Keratinocyte (primary cell): ENCODE measurements at regions not wholly inside any gene's neighbourhood (a gene's known extent, or its start where the extent isn't known, plus 50 kb on each side); places are given as distances from the start of the nearest gene placed in this dataset.

ENCODE experiments used
- DNase-seq: peaks from one replicate; pipeline ENCODE4 v3.0.0-alpha.2; 2011; ENCODE audit warnings: low read depth, missing footprints, low spot score
- FAIRE-seq: peaks from 2 replicates; lab custom pipeline; 2011; peaks lifted over from hg19 to GRCh38; lab: Jason Lieb, UNC
- H2AFZ ChIP-seq: 2 replicates; pipeline ENCODE4 v1.6.0; 2012; ENCODE audit warnings: low read length, control low read depth, inconsistent platforms; ENCODE audit not compliant: control insufficient read depth
- H3K27ac ChIP-seq: 2 replicates; pipeline ENCODE4 v1.5.1; 2011; ENCODE audit warnings: low read length; ENCODE audit not compliant: control insufficient read depth, insufficient read depth
- H3K27me3 ChIP-seq: 3 replicates; pipeline ENCODE4 v1.6.0; 2011; ENCODE audit warnings: low read length; ENCODE audit not compliant: control insufficient read depth, insufficient read depth; ENCODE audit errors: extremely low read depth
- H3K36me3 ChIP-seq, 2 experiments: 2 replicates in 1 of 2; 3 replicates in 1 of 2; pipeline ENCODE4 v1.5.1; 2011; ENCODE audit warnings: low read length in 2 of 2, mild to moderate bottlenecking in 1 of 2; ENCODE audit not compliant: control insufficient read depth in 2 of 2, insufficient read depth in 2 of 2; ENCODE audit errors: extremely low read depth in 1 of 2
- H3K4me1 ChIP-seq: 3 replicates; pipeline ENCODE4 v1.5.1; 2011; ENCODE audit warnings: low read length; ENCODE audit not compliant: control insufficient read depth, insufficient read depth; ENCODE audit errors: extremely low read depth
- H3K4me2 ChIP-seq: 3 replicates; pipeline ENCODE4 v1.6.0; 2011; ENCODE audit warnings: low read depth, low read length; ENCODE audit not compliant: control insufficient read depth, insufficient read depth; ENCODE audit errors: extremely low read depth
- H3K4me3 ChIP-seq, 3 experiments: fragments of 200-600 bp in 1 of 3; sonication (generic) in 1 of 3; 2 replicates in 2 of 3; 3 replicates in 1 of 3; pipeline ENCODE4 v1.5.1; 2011 to 2016; ENCODE audit warnings: low read length in 3 of 3, mild to moderate bottlenecking in 3 of 3, control low read depth in 2 of 3, inconsistent platforms in 1 of 3, low read depth in 1 of 3, mixed read lengths in 1 of 3, mixed run types in 1 of 3, moderate library complexity in 1 of 3; ENCODE audit not compliant: control insufficient read depth in 2 of 3, insufficient read depth in 2 of 3; ENCODE audit errors: extremely low read depth in 1 of 3
- H3K79me2 ChIP-seq: 2 replicates; pipeline ENCODE4 v1.6.0; 2012; ENCODE audit warnings: low read length; ENCODE audit not compliant: control insufficient read depth, insufficient read depth
- H3K9ac ChIP-seq: 3 replicates; pipeline ENCODE4 v1.6.0; 2011; ENCODE audit warnings: low read length; ENCODE audit not compliant: control insufficient read depth, insufficient read depth; ENCODE audit errors: extremely low read depth
- H3K9me1 ChIP-seq: 3 replicates; pipeline ENCODE4 v1.6.0; 2011; ENCODE audit warnings: low read length; ENCODE audit not compliant: control insufficient read depth, insufficient read depth; ENCODE audit errors: extremely low read depth
- H3K9me3 ChIP-seq: 2 replicates; pipeline ENCODE4 v1.5.1; 2012; ENCODE audit warnings: low read depth, low read length; ENCODE audit not compliant: control insufficient read depth
- H4K20me1 ChIP-seq: 3 replicates; pipeline ENCODE4 v1.6.0; 2011; ENCODE audit warnings: low read length; ENCODE audit not compliant: control insufficient read depth, insufficient read depth; ENCODE audit errors: extremely low read depth
- CTCF ChIP-seq, 3 experiments: IDR thresholded peaks in 1 of 3; conservative IDR thresholded peaks in 1 of 3; optimal IDR thresholded peaks in 1 of 3; 2 replicates in 2 of 3; 3 replicates in 1 of 3; pipeline versions ENCODE3 to v1.5.1; 2011; ENCODE audit warnings: low read length in 3 of 3, mild to moderate bottlenecking in 3 of 3, moderate library complexity in 2 of 3, control low read depth in 1 of 3, inconsistent platforms in 1 of 3; ENCODE audit not compliant: insufficient read depth in 2 of 3; ENCODE audit errors: extremely low read depth in 1 of 3
- EZH2 ChIP-seq: IDR thresholded peaks from one replicate; pipeline ENCODE4 v1.6.1; 2012; ENCODE audit warnings: inconsistent platforms, mild to moderate bottlenecking, low read length, moderate library complexity
- dilution Hi-C: fragments of 300-500 bp; cut with MboI; formaldehyde crosslinking; loops from one replicate; pipeline ENCODE4 v1.7.0; 2020; ENCODE audit warnings: low sequenced_read_pairs; ENCODE audit not compliant: extremely low pct_ligation_motif_present

- TF ChIP-seq CTCF (optimal IDR thresholded peaks at IDR 0.05 in 1 of 3, IDR thresholded peaks at IDR 0.05 in 1 of 3, conservative IDR thresholded peaks at IDR 0.05 in 1 of 3; ENCODE audit: extremely low read depth in 1 of 3, insufficient read depth in 2 of 3, low read length in 3 of 3) (no peak), EZH2 (no peak)
- Histone ChIP-seq H3K4me1 (no peaks in the 10 kb centered on the region), H3K9ac (no peak overlapping the region), H2AFZ (no peak overlapping the region), H3K4me3 (no peak overlapping the region), H3K4me2 (no peak overlapping the region), H3K9me1 (no peaks in the 10 kb centered on the region), H4K20me1 (no peaks in the 10 kb centered on the region), H3K27me3 (no peaks in the 10 kb centered on the region), H3K9me3 (no peaks in the 10 kb centered on the region), H3K27ac (no peak overlapping the region), H3K36me3 (no peaks in the 10 kb centered on the region), H3K79me2 (no peaks in the 10 kb centered on the region)
- dilution Hi-C loops: no loop called here
- DNase-seq: no peak
- no peak for FAIRE-seq
Measured at GRCh38 chr2:58938988-58939387, 697.9 kb upstream of the FANCL start.

- Histone ChIP-seq H3K9me1 (no peaks in the 10 kb centered on the region), H2AFZ (no peak overlapping the region), H3K4me3 (no peak overlapping the region), H3K27ac (no peak overlapping the region), H3K36me3 (no peaks in the 10 kb centered on the region), H3K9me3 (no peaks in the 10 kb centered on the region), H3K4me2 (no peak overlapping the region), H3K4me1 (no peaks in the 10 kb centered on the region), H3K9ac (no peak overlapping the region), H3K27me3 (no peaks in the 10 kb centered on the region), H3K79me2 (no peaks in the 10 kb centered on the region), H4K20me1 (no peaks in the 10 kb centered on the region)
- TF ChIP-seq CTCF (optimal IDR thresholded peaks at IDR 0.05 in 1 of 3, IDR thresholded peaks at IDR 0.05 in 1 of 3, conservative IDR thresholded peaks at IDR 0.05 in 1 of 3; ENCODE audit: extremely low read depth in 1 of 3, insufficient read depth in 2 of 3, low read length in 3 of 3): no peak
- no peak for TF ChIP-seq EZH2
- dilution Hi-C loops: no loop called here
- DNase-seq: no peak
- FAIRE-seq: no peak
Measured at GRCh38 chr2:58932801-58933200, 691.7 kb upstream of the FANCL start.
